GM19397 (cell line): ENCODE measurements at regions not wholly inside any gene's neighbourhood (a gene's known extent, or its start where the extent isn't known, plus 50 kb on each side); places are given as distances from the start of the nearest gene placed in this dataset.
"Not testable (repeated sequence)": the region's sequence is repeated elsewhere in the genome, so short reads cannot be mapped to it uniquely, and the experiment has no call there.

ENCODE experiments used
- ATAC-seq: cut with Tn5 transposase; IDR thresholded peaks from one replicate; pipeline ENCODE4 v1.9.1; 2021; ENCODE audit warnings: mild to moderate bottlenecking, moderate library complexity; ENCODE audit not compliant: unreplicated experiment

DNA sequence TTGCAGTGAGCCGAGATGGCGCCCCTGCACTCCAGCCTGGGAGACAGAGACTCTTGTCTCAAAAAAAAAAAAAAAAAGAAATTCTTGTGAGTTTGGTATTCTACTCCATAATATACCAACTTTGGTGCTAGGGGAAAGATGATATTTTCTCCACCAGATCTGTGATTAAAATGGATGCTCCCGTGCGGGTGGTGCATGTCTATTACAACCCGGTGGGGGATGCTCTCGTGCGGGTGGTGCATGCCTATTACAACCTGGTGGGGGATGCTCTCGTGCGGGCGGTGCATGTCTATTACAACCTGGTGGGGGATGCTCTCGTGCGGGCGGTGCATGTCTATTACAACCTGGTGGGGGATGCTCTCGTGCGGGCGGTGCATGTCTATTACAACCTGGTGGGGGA is 244.1 kb upstream of the RGMA start:
- not testable (repeated sequence) for ATAC-seq

DNA sequence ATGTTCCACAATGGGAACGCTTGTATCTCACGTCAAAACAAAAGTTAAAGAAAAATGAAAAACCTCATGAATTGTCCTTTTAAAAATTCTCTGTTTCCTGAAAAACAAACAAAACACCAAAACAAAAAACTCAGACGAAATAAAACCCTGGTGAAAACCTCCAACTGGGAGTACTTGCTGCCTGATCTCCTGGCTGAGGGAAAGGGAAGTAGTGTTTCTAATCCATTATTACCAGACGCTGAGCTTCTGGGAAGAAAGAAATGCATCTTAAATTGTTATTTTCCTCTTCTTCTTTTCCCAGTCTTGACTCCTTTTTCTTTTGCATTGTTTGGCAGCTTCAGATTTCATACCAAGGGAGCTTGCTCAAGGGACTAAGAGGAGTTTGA is 243.2 kb upstream of the RGMA start:
- no peak for ATAC-seq

DNA sequence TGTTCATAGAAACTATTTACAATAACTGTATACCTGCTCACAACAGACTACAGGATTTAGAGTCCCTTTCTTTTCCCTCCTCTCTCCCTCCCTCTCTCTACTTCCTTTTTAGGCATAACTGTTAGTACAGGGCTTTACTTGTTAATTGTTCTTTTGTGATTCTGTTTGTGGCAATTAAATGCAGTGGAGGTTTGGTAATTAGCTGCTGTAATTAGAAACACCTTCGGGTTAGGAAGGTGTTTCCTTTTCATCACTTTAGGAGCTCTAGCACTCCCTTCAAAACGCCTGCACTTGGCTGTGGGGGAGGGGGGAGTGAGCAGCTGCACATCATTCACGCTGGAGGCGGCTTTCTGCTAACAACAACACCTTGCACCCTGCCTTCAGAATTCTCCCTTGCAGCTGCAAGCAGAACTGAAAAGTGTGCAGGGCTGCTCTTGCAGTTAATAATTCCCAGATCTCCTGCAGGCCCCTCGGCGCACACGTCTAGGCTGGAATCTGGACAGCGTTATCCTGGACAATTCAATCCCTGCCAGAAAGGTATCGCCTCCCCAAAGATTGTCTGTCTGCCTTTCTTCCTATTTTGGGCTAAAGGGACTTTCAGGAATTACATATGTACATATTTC is 242.6 kb upstream of the RGMA start:
- ATAC-seq: no peak

DNA sequence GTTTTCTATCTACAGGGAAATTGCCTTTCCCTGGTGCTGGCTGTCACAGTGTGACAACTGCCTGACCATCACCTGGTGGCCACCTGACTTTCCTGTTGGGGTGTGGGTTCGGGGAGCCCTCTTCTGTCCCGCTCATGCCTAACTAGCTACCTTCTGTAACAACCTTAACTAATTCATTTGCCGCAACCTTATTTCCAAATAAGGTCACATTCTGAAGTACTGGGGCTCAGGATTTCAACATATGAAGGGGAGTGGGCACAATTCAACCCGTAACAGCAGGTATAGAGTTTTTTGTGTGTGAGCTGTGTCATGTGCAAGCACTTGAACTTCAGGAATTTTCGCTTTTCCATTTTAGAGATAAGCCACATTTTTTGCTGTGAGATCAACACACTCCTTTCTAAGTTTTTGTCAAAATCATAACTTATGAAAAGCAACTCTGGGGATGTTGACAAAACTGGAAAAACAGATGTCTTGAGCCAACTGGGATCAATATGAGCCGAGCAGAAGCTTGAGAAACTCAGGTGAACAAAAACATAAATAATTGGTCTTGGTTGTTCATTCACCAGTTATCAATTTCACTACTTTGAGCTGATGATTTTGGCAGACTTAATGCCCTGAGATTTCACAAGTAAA is 242.0 kb upstream of the RGMA start:
- no peak for ATAC-seq

DNA sequence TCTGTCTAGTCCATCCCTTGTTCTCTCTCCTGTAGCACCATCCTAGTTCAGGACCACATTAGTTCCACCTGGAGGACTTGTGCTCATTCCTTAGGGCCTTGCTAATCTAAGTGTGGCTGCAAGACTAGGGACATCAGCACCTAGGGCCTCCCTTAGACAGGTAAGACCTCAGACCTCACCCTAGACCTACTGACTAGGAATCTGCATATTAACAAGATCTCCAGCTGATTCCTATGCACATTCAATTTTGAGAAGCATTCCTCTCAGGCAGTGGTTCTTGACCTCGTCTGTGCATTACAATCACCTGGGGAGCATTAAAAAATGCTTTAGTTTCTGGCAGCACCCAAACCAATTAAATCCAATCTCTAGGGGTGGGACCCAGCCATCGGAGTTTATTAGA is 238.4 kb upstream of the RGMA start:
- no peak for ATAC-seq

DNA sequence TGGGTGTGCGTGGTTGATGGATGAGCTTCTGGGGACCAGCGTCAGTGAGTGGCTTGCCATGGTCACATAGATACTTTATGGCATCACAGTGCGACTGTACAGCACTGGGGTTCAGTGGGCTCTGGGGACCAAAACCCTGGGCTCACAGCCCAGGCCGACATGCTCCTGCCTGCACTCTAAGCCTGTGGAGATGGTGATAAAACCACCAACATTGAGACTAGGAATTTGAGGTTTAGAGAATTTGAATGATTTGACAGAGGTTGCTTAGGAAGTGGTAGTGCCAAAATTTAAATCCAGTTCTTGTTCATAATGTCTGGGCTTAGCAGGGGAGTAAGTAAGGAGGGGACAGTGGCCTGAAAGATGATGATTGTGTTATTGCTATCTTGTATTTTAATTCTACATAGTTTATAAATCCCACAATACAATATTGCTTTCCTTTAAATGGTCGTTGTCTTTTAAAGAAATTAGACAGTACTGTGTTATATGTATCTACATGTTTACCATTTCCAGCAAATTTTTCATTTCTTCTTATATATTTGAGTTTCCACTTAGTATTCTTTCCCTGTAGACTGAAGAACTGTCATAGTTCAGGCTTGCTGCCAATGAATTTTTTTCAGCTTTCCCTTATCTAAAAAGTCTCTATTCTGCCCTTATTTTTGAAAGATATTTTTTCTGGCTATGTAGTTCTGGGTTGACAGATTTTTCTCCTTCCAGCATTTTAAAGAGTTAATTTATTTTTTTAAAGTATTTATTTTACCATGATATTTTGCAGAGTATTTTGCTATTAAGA is 235.4 kb upstream of the RGMA start:
- ATAC-seq: no peak

DNA sequence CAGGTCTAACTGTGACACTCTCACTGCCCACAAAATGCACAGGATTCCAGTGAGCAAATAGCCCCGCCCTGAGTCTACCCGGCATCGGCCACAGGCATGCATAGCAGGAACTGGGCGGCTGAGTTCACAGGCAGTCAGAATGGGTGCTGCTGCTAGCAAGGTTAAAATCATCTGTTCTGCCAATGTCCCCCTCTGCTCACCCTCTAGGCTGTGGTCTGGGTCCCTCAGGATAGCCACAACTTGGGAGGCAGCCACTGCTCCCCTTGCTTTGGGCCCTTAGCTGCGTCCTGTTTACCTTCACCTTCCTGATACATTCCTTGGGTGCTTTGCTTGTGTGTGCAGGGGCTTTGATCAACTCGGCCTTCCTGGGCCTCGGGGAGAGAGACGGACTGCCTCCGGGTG is 232.9 kb upstream of the RGMA start:
- no peak for ATAC-seq

DNA sequence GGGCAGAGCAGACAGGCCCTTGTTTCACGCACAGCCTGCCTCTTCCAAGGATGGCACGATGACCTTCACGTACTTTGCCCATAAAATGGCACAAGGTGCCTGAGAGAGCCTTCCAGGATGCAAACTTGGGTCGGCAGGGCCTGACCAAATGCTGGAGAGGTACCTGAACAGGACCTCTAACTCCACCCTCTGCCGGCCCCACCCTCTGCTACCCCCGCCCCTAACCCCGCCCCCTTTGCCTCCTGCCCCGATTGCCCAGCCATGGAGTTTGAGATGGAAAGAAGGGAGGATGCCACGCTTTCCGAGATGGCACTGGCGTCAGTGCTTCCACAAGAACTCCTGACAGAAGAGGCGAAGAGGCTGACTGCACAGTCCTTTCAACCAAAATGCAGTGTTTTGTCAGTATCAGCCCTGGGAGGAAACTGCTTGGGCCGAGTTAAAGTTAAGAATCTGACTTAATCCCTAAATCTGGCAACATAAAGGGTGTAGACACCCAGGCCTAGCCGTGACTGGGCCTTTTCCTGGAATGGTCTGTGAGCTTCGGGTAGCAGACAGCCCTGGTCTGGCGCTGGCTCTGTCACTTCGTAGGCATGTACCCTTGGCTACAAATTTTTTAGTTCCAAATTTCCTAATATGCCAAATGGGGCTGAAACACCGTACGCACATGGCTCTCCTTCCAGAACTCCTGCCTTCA is 230.3 kb upstream of the RGMA start:
- ATAC-seq: no peak

DNA sequence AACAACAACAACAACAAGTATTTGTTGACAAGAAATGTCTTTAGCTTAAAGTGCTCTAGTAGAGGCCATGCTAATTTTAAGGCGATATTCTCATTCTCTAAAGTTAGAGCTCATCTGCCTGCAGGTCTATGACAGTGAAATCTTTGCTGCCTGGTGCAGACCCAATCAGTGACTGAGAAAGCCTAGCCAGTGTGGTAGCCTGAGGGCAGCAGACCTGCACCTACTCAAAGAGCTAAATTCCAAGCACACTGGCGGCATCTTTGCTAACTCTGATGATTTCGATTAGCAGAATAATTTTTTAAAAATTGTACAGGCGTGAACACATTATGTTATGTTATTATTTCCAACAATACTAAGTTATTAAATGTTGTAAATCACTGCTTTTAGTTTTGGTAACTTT is 228.8 kb upstream of the RGMA start:
- no peak for ATAC-seq

DNA sequence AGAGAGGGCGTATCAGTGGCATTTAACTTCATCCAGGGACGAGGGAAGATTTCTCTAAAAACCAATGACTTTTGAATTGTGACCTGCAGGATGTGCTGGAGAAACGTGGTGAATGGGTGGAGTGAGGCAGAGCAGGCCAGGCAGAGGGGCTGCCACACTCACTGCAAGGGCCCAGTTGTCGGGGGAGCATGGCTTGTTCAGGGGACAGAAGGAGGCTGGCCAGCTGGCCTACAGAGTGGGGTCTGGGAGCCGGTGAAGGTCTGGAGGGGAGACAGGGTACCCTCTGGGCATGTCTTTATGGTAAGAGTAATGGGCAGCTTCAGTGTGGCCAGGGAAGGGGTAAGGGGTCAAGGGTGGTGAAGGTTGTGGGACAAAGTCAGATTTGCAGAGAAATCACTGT is 225.2 kb upstream of the RGMA start:
- no peak for ATAC-seq

DNA sequence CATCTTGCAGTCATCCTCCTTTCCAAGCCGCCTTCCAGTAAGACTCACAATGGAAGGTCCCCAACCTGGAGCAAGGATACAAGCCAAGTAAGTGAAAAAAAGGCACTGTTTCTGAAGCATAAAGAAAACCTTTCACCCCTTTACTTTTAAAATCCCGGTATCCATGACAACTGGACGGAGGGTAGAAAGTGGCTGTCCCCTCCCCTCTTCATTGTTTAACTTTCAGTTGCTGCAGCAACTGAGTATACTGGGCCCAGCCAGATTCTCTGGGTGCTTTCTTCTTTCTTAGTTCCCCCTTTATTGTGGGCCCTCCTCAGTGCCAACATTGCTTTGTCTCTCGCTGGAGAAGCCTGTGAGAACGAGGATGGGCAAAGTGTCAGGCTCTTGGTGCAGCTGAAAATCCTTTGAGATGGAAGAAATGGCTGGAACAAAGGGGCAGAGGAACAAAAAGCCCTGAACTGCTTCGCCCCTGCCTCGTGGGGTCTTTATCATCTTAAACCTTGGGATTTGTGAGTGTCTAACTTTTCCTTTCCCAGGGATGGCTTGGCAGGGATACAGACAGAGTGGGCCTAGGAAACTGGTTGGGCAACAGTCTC is 224.0 kb upstream of the RGMA start:
- ATAC-seq: no peak

DNA sequence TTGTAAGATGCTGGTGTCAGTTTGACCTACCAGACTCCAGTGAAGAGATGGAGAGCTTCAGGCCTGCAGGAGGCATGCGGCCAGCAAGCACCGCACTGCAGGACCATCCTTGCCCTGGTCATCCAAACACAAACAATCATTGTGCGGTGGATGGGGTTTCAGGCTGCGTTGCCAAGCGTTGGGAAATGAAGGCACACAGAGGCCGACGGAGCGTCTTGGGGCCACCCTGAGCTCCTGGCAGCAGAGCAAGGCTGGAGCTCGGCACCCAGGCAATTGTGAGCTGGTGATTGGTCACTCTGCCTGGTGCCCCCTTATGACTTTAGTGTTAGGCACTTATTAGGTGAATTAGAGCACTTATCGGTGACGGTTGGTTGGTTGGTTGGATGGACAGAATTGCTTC is 222.6 kb upstream of the RGMA start:
- ATAC-seq: no peak

DNA sequence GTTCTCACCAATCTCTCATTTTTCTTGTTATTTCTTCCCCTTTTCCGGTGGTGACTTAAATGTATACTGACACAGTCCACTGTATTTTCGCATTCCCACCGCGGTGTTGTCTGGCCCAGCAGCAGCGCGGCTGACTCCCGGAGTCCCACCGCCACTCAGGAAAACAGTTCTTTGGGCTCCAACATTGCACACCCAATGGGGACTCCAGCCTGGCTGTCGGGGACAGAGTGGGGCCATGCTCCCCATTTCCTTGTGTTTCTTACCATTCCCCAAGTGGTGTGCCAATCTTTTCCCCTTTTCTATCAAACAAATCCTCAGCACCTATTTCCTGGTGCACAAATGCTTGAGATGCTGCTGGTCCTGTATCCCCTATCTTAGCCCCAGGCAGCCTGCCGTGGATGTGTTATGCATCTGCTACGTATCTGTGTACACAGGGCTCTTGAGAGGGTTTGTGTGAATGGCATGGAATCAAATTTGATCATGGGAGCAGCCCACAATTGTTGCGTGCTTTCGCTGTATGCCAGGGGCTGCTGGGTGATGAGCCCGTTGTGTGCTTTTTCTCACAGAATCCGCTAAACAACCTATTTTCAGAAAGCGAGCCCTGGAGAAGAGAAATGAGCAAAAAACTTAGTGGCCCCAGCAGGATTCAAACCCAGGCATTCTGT is 219.1 kb upstream of the RGMA start:
- ATAC-seq: no peak

DNA sequence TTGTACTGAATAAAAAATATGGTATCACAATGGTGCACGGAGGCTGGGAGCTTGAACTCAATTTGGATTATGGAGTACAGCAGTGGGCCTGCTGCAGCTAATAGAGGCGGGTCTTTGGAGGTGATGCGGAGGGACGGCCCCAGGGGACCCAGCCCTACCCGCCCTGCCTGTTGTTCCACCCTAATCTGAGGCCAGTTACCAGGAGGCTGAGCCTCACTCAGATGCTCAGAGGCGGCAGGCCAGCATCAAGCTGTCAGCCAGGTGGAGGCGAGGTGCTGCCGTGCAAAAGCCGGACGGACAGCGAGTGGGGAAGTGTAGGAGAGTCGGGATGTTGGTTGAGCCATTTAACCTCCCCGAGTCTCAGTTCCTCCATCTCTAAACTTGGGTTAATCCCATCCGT is 218.5 kb upstream of the RGMA start:
- ATAC-seq: no peak

DNA sequence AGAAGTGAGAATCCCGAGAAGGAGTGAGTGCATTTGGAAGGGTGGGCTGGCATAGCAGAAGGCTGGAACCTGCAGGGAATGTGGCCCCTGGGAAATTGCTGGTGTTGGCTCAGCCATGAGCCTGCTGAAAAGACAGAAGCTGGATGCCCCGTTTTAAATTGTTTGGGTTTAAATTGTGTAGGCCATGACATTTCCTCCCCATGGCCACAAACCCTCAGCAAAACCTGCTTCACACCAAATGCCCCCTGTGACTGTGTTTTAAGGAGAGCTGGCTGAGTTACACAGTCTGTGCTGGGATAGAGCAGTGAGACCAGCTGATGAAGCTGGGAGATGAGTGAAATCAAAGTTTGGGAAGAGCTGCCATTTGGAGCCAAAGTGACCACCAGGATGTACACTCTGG is 216.3 kb upstream of the RGMA start:
- ATAC-seq: no peak

DNA sequence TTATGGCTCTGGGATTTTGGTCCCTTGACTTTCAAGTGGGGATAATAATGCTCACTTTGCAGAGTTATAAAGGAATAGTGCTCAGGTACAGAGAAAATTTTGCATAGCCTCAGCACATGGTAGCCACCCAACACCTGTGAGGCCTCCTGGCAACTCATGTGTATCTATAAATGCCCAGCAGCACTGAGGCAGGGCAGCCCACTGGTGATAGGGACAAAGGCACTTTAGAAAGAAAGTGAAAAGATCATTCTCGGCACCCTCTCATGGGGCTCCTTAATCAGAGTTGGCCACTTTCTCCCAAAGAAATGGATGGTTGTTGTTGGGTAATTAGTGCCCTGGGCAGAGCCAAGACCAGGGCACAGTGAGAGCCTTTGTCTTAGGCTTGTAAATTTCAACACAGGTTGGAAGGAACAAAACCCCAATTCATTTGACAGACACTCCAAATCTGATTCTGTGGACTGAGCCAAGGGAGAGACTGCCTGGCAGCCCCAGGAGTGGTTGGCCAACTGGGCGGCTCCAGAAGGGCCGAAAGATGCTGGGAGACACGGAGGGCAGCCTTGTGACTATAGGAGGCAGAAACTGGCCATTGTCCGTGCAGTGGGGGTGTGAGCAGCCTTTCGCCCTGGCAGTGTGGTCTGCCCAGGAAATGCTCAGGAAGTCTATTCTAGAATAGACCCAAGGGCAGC is 213.2 kb upstream of the RGMA start:
- no peak for ATAC-seq

DNA sequence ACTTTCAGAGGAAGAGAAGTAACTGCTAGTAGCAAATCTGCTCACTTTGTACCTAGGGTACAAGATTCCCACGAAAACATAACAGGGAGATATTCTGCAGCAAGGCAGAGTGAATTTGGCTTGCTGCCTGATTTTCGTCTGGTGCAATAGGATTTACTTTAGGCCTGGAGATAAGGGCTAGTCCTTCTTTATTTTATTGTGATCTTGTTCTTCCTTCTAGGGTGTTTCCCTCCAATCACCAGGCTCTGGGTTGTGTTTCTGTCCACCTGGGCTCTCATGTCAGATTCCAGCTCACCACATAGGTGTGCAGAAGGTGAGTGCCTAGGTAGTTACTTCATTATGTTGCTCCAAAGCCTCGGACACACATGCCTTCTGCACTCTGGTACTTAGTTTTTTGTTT is 211.8 kb upstream of the RGMA start:
- ATAC-seq: no peak

DNA sequence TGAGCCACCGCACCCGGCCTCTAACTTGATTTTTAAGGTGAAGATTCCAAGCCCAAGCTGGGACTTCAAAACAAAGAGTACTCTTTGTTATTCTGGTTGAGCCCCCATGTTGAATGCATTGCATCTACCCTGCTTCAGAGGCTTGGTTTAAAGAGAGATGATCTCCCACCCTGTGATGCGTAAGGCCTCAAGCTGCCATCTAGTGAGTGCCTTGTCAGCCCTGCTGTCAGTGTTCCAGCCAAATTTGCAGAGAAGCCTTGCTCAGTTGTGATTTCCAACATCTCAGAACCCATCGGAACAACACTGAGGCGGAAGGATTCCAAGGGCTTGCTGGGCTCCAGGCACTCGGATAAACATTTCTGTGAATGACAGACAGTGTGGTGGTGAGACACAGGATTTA is 210.7 kb upstream of the RGMA start:
- ATAC-seq: no peak

DNA sequence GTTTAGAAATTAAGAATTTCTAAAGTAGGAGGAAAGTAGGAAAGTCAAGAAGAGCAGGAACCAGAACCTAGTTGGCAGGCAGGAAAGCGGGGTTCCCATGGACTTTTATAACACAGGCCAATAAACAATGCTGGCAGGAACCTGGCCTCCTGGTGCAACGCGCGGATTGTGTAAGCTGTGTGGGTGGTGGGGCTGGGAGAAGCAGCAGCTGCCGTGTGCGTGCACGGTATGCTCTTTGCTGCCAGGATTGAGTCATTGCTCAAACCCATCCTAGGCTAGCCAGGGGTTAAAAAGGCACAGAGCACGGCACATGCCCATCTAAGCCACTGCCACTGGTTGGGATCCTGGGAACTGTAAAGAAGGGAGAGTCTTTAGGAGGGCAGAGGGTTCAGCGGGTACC is 209.9 kb upstream of the RGMA start:
- ATAC-seq: no peak

DNA sequence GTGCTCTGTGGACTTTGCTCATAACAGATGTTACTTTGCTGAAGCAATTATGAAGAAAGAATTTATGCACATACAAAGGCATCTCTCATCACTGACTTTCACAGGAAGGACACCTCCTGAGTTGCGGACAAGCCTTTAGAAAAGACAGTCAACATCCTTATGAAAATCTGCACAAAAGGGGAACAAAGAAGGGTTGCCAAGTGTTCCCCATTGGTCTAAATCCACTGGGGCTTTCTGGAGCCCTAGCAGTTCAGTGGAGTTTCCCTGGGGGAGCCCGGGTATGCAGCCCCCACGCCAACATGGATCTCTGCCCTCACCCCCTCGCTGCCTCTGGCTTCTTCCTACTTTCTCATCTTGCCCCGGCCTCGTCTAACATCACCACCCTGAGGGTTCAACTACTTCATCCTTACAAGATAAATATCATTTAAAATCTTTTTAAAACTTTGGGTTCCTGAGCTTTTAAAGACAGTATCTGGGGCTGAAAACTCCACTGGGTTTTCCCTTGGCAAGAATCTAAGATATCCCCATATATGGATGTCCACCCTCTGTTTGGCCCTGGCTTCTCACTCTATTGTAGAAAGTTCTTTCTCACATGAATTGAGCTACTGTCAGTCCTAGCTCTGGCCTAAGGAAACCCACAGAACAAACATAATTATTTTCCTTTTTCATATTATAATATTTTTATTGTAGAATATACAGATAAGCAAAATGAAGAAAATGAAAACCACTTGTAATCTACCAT is 207.9 kb upstream of the RGMA start:
- no peak for ATAC-seq
